ENCODE measurements at regions not wholly inside any gene's neighbourhood (a gene's known extent, or its start where the extent isn't known, plus 50 kb on each side); places are given as distances from the start of the nearest gene placed in this dataset.
A peak's percentile ranks its signal among the peaks of the same experiment; 100 is the strongest.

GRCh38 chr1:115457289-115457688, 119.2 kb upstream of the NGF start:
- TF ChIP-seq TCF12 (IDR thresholded peaks at IDR 0.05; ENCODE audit: low read depth) (no peak), NFIC (IDR thresholded peaks at IDR 0.05) (peak; percentile 55; the same call in 1 of the 2 replicates), CEBPB (IDR thresholded peaks at IDR 0.05) (no peak)
- TF ChIP-seq, protein P1, sequence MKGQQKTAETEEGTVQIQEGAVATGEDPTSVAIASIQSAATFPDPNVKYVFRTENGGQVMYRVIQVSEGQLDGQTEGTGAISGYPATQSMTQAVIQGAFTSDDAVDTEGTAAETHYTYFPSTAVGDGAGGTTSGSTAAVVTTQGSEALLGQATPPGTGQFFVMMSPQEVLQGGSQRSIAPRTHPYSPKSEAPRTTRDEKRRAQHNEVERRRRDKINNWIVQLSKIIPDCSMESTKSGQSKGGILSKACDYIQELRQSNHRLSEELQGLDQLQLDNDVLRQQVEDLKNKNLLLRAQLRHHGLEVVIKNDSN (IDR thresholded peaks at IDR 0.05) = no peak

DNA sequence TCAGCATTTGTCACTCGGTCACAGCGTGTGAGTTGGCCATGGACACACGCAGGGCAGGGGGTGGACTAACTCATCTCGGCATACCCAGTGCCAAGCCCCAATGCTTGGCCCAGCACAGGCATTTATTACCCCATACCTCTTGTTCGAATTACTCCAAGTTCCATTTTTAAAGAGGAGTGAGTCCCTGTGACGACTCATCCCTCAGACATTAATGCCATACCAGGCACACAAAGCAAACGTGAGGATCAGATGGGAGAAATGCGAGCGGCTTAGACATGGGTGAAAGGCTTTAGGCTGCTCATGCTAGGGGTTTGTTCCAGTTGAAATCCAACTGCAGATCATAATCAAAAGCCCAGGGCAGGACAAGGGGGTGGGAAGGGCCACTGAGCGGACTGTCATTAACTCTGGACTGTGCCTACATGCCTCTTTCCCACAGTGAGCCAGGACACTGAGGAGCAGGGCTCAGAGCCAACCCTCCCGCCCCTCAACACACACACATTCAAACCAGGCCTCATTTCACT, 118.5 kb upstream of the NGF start:
- no peak for TF ChIP-seq TCF12 (IDR thresholded peaks at IDR 0.05; ENCODE audit: low read depth)
- TF ChIP-seq EGR1 (IDR thresholded peaks at IDR 0.05) = no peak
- no peak; the same call in 1 of the 2 replicates for TF ChIP-seq NFIC (IDR thresholded peaks at IDR 0.05)
- TF ChIP-seq, protein P1 (IDR thresholded peaks at IDR 0.05) = no peak
- TF ChIP-seq MAX (IDR thresholded peaks at IDR 0.05) = no peak
- TF ChIP-seq YY1 (IDR thresholded peaks at IDR 0.05; ENCODE audit: low read depth) = no peak
- TF ChIP-seq CREB1 (IDR thresholded peaks at IDR 0.05; ENCODE audit: low read depth) = no peak
- TF ChIP-seq CEBPB (IDR thresholded peaks at IDR 0.05) = no peak
- TF ChIP-seq, protein P2, sequence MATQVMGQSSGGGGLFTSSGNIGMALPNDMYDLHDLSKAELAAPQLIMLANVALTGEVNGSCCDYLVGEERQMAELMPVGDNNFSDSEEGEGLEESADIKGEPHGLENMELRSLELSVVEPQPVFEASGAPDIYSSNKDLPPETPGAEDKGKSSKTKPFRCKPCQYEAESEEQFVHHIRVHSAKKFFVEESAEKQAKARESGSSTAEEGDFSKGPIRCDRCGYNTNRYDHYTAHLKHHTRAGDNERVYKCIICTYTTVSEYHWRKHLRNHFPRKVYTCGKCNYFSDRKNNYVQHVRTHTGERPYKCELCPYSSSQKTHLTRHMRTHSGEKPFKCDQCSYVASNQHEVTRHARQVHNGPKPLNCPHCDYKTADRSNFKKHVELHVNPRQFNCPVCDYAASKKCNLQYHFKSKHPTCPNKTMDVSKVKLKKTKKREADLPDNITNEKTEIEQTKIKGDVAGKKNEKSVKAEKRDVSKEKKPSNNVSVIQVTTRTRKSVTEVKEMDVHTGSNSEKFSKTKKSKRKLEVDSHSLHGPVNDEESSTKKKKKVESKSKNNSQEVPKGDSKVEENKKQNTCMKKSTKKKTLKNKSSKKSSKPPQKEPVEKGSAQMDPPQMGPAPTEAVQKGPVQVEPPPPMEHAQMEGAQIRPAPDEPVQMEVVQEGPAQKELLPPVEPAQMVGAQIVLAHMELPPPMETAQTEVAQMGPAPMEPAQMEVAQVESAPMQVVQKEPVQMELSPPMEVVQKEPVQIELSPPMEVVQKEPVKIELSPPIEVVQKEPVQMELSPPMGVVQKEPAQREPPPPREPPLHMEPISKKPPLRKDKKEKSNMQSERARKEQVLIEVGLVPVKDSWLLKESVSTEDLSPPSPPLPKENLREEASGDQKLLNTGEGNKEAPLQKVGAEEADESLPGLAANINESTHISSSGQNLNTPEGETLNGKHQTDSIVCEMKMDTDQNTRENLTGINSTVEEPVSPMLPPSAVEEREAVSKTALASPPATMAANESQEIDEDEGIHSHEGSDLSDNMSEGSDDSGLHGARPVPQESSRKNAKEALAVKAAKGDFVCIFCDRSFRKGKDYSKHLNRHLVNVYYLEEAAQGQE (IDR thresholded peaks at IDR 0.05; ENCODE audit: low read depth) = no peak
- no peak for TF ChIP-seq TEAD4 (IDR thresholded peaks at IDR 0.05)
- no peak for TF ChIP-seq RAD21 (IDR thresholded peaks at IDR 0.05; ENCODE audit: low read depth)
- no peak for TF ChIP-seq FOXM1 (IDR thresholded peaks at IDR 0.05; ENCODE audit: borderline replicate concordance, low read depth)
- TF ChIP-seq EP300 (IDR thresholded peaks at IDR 0.05; ENCODE audit: borderline replicate concordance) = no peak

DNA sequence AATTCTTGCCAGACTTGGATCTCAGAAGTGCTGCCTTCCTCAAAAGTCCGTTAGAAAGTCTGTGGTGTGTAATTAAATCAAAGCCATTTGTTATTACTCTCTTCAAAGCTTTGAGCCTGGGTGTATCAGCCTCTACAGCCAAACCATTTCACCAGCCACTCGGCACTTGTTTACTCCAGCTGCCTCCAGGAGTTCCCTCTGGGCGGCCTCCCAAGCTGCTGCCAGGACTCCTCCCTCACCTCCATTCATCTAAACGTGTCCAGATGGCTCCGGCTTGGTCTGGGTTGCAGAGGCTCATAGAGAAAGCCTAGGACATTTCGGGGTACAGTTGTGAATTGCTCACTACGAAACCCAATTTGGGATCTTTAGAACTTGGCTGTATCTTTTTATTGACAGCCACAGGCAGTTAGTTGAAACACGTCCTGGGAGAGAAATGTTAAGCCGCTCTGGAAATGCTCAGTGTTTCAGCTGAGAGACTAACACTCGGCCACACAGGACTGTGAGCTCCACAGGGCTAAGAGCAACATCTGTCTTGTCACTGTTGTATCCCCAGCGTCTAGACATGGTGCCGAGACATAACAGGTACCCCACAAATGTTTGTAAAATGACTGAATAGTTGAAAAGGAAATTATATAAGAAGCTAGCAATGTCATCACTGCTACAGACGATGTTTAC, 116.9 kb upstream of the NGF start:
- TF ChIP-seq NFIC (IDR thresholded peaks at IDR 0.05) (no peak), FOXM1 (IDR thresholded peaks at IDR 0.05; ENCODE audit: borderline replicate concordance, low read depth) (no peak), ZBTB7A (IDR thresholded peaks at IDR 0.05; ENCODE audit: low read depth) (no peak), EGR1 (IDR thresholded peaks at IDR 0.05) (no peak), TCF12 (IDR thresholded peaks at IDR 0.05; ENCODE audit: low read depth) (no peak), CEBPB (IDR thresholded peaks at IDR 0.05) (no peak), TAF1 (IDR thresholded peaks at IDR 0.05; ENCODE audit: low read depth) (no peak), MAX (IDR thresholded peaks at IDR 0.05) (no peak), TEAD4 (IDR thresholded peaks at IDR 0.05) (no peak), CREB1 (IDR thresholded peaks at IDR 0.05; ENCODE audit: low read depth) (no peak), YY1 (IDR thresholded peaks at IDR 0.05; ENCODE audit: low read depth) (no peak)
- TF ChIP-seq, protein P2 (IDR thresholded peaks at IDR 0.05; ENCODE audit: low read depth) = no peak
- TF ChIP-seq, protein P1 (IDR thresholded peaks at IDR 0.05) = no peak

- no peak for TF ChIP-seq MAX (IDR thresholded peaks at IDR 0.05)
Measured at GRCh38 chr1:115453666-115454065, 115.6 kb upstream of the NGF start.

GRCh38 chr1:115452600-115453329, 114.7 kb upstream of the NGF start:
- TF ChIP-seq YY1 (IDR thresholded peaks at IDR 0.05; ENCODE audit: low read depth) (no peak), RAD21 (IDR thresholded peaks at IDR 0.05; ENCODE audit: low read depth) (no peak), NFIC (IDR thresholded peaks at IDR 0.05) (no peak), MAX (IDR thresholded peaks at IDR 0.05) (no peak), EGR1 (IDR thresholded peaks at IDR 0.05) (no peak), FOXM1 (IDR thresholded peaks at IDR 0.05; ENCODE audit: borderline replicate concordance, low read depth) (no peak), TCF12 (IDR thresholded peaks at IDR 0.05; ENCODE audit: low read depth) (no peak)
- TF ChIP-seq, protein P1 (IDR thresholded peaks at IDR 0.05) = no peak
